ENCODE measurements at regions not wholly inside any gene's neighbourhood (a gene's known extent, or its start where the extent isn't known, plus 50 kb on each side); places are given as distances from the start of the nearest gene placed in this dataset.

DNA sequence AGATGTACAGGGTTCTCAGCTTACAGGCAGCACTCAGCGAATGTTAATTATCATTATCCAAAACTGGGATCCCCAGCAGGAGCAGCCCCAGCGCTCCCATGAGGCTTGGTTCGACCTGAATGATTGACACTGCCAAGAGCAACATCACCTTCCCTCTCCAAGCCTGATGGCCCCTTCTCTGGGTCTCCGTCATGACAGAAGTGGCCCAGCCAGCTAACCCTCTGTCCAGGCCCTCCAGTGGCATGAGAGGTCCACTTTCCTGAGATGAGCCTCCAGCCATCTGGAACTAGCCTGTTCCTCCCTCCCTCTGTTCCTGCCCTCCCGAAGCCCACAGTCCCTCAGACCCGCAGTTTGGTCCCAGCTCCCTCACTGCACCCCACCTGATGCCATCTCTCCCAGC is 97.0 kb upstream of the RAB6C start:
- TF ChIP-seq CTCF (optimal IDR thresholded peaks at IDR 0.05 in 1 of 3, IDR thresholded peaks at IDR 0.05 in 1 of 3, conservative IDR thresholded peaks at IDR 0.05 in 1 of 3; ENCODE audit: extremely low read depth in 1 of 3, insufficient read depth in 2 of 3, low read length in 3 of 3) (no peak), EZH2 (IDR thresholded peaks at IDR 0.05; ENCODE audit: low read length) (no peak)
